LNCAP (cell line): ENCODE measurements at regions not wholly inside any gene's neighbourhood (a gene's known extent, or its start where the extent isn't known, plus 50 kb on each side); places are given as distances from the start of the nearest gene placed in this dataset.
A peak's percentile ranks its signal among the peaks of the same experiment; 100 is the strongest.

Experiments used
- CTCF ChIP-seq: fragments of 450-650 bp; IDR thresholded peaks from 2 replicates; pipeline ENCODE4 v1.5.1; 2017; ENCODE audit warnings: mild to moderate bottlenecking

- no peak for TF ChIP-seq CTCF
Measured at GRCh38 chr2:204049635-204050034, 113.1 kb downstream of the ICOS start.

- TF ChIP-seq CTCF: no peak
Measured at GRCh38 chr2:204050681-204051080, 114.1 kb downstream of the ICOS start.

GRCh38 chr2:204051476-204051875, 114.9 kb downstream of the ICOS start:
- 0 out of 2 replicates have a peak, but pooled peaks have one; percentile 15 for TF ChIP-seq CTCF

GRCh38 chr2:204051984-204052556, 115.5 kb downstream of the ICOS start:
- no peak for TF ChIP-seq CTCF

- no peak for TF ChIP-seq CTCF
Measured at GRCh38 chr2:204059016-204059415, 122.5 kb downstream of the ICOS start.

- no peak for TF ChIP-seq CTCF
Measured at GRCh38 chr2:204060841-204061240, 124.3 kb downstream of the ICOS start.

GRCh38 chr2:204061241-204061640, 124.7 kb downstream of the ICOS start:
- TF ChIP-seq CTCF: no peak

- no peak for TF ChIP-seq CTCF
Measured at GRCh38 chr2:204064119-204064518, 127.6 kb downstream of the ICOS start.
